HG02763 (cell line): ENCODE measurements at regions not wholly inside any gene's neighbourhood (a gene's known extent, or its start where the extent isn't known, plus 50 kb on each side); places are given as distances from the start of the nearest gene placed in this dataset.

Experiments used
- ATAC-seq: cut with Tn5 transposase; IDR thresholded peaks from one replicate; pipeline ENCODE4 v1.9.1; 2021; ENCODE audit warnings: mild to moderate bottlenecking, moderate library complexity; ENCODE audit not compliant: unreplicated experiment

GRCh38 chr10:10870523-10871241 lies 147.0 kb upstream of the CELF2 start:
- ATAC-seq = no peak

DNA sequence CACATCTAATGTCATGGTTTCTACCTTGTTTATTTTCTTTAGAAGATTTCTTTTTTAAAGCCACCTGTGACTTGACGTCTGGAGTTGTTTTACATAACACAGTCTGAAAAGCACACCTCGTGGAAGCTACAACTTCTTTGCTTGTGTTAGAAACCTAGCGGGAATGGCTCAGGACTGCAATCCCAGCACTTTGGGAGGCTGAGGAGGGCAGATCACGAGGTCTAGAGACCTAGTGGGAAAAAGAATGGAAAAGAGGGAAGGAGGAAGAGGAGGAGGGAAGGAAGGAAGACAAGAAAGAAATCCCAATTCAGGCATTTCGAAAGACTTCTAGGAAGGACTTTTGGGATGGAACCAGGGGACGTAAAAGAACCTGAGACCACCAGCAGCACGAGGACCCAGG lies 146.3 kb upstream of the CELF2 start:
- ATAC-seq = no peak

- no peak for ATAC-seq
These were observed 145.5 kb upstream of the CELF2 start for GRCh38 chr10:10872035-10872673.

GRCh38 chr10:10872764-10873163 lies 144.9 kb upstream of the CELF2 start:
- ATAC-seq = no peak

DNA sequence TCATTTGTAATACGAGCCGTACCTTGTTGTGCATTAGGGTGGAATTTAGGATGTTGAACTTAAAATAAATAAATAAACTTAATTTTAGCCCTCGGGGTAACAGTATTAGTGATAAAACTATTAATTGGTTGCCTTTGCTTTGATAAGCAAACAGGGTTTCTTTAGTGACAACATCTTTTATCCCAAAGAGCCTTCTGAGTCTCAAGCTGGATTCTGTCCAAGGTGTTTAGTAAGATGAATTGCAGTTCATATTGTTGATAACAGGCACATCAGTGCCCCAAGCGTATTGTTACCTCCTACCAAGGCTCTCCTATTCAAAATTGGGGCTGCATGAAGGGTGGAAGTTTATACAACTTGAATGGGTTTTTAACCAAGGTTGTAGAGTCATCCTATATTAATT lies 144.4 kb upstream of the CELF2 start:
- no peak for ATAC-seq

DNA sequence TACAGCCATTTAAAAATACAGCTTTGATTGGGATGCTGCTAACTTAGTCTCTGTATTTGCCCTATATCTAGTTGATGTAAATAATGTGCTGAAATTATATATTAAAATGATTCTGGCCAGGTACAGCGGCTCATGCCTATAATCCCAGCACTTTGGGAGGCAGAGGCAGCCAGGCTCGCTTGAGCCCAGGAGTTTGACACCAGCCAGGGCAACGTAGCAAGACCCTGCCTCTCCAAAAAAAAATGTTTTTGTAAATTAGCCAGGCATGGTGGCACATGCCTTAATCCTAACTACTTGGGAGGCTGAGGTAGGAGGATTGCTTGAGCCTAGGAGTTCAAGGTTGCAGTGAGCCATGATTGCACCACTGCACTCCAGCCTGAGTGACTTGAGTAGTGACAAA lies 143.8 kb upstream of the CELF2 start:
- no peak for ATAC-seq

GRCh38 chr10:10878963-10879362 lies 138.7 kb upstream of the CELF2 start:
- ATAC-seq = no peak

GRCh38 chr10:10881117-10881813 lies 136.4 kb upstream of the CELF2 start:
- no peak for ATAC-seq

GRCh38 chr10:10883737-10884136 lies 133.9 kb upstream of the CELF2 start:
- ATAC-seq = no peak

GRCh38 chr10:10886861-10887531 lies 130.7 kb upstream of the CELF2 start:
- ATAC-seq = no peak

DNA sequence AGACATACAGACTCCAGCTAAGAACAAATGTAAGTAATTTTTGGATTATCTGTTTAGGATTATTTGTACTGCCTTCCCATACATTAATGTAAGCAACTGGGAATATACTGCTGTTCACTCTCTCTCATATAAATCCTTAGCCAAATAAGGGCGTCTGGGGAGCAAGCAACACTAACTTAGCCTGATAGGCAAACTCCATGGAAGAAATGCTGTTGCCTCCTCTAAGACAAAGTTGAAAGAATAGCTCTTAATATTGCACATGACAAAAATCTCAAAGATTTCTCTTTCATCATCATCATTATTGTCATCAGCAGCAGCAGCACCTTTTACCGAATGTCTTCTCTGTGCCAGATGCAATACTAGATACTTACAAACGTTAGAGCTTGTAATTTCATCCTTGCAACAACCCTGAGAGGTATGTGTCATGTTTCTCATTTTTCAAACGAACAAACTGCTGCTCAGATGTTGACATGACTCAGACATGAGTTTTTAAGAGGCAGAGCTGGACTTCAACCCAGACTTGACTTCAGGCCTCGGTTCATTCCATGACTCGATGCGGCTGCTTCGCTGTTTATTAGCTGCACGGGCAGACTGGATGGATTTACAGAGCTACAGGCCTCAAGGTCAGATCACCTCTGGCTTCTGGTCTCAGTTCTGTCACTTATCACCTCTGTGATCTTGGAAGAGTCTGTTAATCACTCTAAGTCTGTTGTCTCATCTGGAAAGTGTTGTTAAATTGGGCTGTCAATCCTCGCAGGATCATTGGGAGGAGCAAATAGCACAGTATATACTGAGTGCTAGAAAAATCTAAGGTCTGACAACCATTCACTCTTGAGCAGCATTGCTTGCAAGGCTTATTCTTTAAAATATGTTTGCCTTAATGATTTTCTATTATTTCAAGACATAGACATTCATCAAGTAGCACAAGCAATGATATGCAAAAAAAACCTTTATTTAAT lies 126.3 kb upstream of the CELF2 start:
- ATAC-seq = no peak

DNA sequence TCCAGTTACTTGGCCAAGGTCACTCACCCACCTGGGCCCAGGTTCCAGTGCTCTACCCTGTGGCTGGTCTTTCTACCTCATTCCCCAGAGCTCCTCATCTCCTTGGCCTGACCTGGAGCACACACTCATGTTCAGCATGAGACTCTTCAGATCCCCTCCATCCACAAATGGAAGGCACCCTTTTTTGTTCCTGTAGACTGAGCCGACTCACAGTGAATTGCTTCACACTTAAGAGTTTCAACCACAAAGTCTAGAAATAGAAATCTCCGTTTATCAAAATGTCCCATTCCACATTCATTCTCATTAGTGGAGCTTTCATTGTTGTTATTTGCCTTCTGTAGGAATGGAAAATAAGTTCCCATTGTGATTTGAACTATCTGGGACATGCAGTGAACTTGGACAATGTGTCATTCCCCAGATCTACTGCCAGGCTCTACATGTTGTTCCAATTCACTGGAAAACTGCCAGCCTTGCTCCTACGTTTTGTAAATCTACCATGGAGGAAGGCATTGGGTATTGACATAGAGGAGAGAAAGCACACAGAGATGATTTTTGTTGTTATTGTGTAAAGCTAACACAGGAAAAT lies 125.3 kb upstream of the CELF2 start:
- no peak for ATAC-seq

GRCh38 chr10:10897400-10897799 lies 120.3 kb upstream of the CELF2 start:
- ATAC-seq = no peak

- no peak for ATAC-seq
These were observed 115.8 kb upstream of the CELF2 start for GRCh38 chr10:10901906-10902305.

- no peak for ATAC-seq
These were observed 114.7 kb upstream of the CELF2 start for GRCh38 chr10:10902951-10903350.

GRCh38 chr10:10903620-10904019 lies 114.1 kb upstream of the CELF2 start:
- no peak for ATAC-seq

DNA sequence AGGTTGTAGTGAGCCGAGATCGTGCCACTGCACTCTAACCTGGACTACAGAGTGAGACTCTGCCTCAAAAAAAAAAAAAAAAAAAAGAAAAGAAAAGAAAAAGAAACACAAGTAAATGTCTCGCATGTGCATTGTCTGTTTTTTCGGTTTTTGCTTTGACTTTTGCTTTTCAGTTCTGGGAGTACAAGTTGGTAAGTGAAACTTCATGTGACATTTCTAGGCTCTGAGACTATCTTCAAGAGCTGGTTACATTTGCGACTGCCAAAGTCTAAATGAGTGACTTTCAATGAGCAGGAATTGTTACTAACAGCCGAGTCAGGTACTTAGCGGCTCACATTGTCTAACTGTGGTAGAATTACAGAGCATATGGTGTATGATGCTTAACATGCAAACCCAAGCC lies 107.0 kb upstream of the CELF2 start:
- ATAC-seq = no peak

DNA sequence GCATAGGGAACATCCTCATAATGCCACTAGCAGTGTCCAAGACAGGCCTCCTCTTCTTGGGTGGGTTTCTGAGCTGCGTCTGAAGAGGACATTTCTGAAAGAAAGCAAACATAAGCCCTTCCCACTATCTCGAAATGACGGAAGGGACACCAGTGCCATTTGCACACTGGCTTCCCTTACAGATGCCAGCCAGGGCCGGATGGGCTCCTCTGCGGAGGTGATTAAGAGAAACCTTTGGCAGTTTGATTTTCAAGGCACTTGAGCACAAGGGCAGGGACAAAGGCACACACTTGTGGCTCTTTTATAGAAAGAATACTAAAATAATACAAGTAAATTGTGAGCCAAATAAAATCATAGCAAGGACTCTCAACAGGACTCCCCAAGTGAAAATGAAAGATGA lies 106.6 kb upstream of the CELF2 start:
- no peak for ATAC-seq

- ATAC-seq = no peak
These were observed 106.2 kb upstream of the CELF2 start for GRCh38 chr10:10911471-10911921.

DNA sequence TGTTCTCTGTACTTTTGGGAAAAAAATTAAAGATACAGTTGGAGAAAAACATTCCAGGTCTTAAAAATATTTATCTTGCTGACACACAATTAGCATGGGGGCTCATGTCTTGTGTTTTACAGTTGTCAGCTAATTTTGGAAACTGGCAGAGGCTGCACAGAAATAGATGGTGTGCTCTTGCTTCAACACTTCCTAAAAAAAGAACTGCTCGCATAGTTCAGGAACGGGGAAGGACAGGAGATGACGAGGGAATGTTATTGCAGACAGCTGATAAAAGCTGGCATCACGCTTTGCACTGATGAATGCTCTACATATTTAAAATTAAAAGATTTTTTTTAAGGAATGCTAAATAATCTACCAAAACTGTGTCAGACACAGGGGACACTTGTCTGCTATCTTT lies 103.5 kb upstream of the CELF2 start:
- ATAC-seq = no peak
